ENCODE measurements at regions not wholly inside any gene's neighbourhood (a gene's known extent, or its start where the extent isn't known, plus 50 kb on each side); places are given as distances from the start of the nearest gene placed in this dataset.

- intact Hi-C loops (cut with micrococcal nuclease): loop anchor here (5.0 kb wide), 1 partner anchor 122 kb away; no protein-coding TSS in a partner anchor
These were observed 293.4 kb upstream of the MKLN1 start for GRCh38 chr7:131034166-131034881.

GRCh38 chr7:131035088-131035770 is 292.4 kb upstream of the MKLN1 start:
- intact Hi-C loops (cut with micrococcal nuclease): no loop called here

GRCh38 chr7:131038153-131038552 is 289.5 kb upstream of the MKLN1 start:
- intact Hi-C loops (cut with micrococcal nuclease): no loop called here

- intact Hi-C loops (cut with micrococcal nuclease): no loop called here
These were observed 288.3 kb upstream of the MKLN1 start for GRCh38 chr7:131039355-131039762.

- intact Hi-C loops (cut with micrococcal nuclease): loop anchor here (1.0 to 2.0 kb wide), 4 partner anchors 33 to 143 kb away; no protein-coding TSS in a partner anchor
These were observed 287.8 kb upstream of the MKLN1 start for GRCh38 chr7:131039836-131040235.

GRCh38 chr7:131040467-131040932 is 287.2 kb upstream of the MKLN1 start:
- intact Hi-C loops (cut with micrococcal nuclease): loop anchor here (1.0 to 2.0 kb wide), 4 partner anchors 33 to 143 kb away; no protein-coding TSS in a partner anchor

GRCh38 chr7:131041012-131041695 is 286.5 kb upstream of the MKLN1 start:
- intact Hi-C loops (cut with micrococcal nuclease): loop anchor here (2.0 kb wide), 1 partner anchor 80 kb away; no protein-coding TSS in a partner anchor

- intact Hi-C loops (cut with micrococcal nuclease): no loop called here
These were observed 285.2 kb upstream of the MKLN1 start for GRCh38 chr7:131042269-131043160.

GRCh38 chr7:131045526-131045925 is 282.1 kb upstream of the MKLN1 start:
- intact Hi-C loops (cut with micrococcal nuclease): no loop called here

- intact Hi-C loops (cut with micrococcal nuclease): no loop called here
These were observed 281.4 kb upstream of the MKLN1 start for GRCh38 chr7:131046246-131046645.

GRCh38 chr7:131047651-131048304 is 279.9 kb upstream of the MKLN1 start:
- intact Hi-C loops (cut with micrococcal nuclease): no loop called here

- intact Hi-C loops (cut with micrococcal nuclease): no loop called here
These were observed 276.4 kb upstream of the MKLN1 start for GRCh38 chr7:131051304-131051703.

- intact Hi-C loops (cut with micrococcal nuclease): no loop called here
These were observed 275.3 kb upstream of the MKLN1 start for GRCh38 chr7:131052285-131052904.

- intact Hi-C loops (cut with micrococcal nuclease): loop anchor here (5.0 kb wide), 1 partner anchor 181 kb away; no protein-coding TSS in a partner anchor
These were observed 271.7 kb upstream of the MKLN1 start for GRCh38 chr7:131056007-131056406.

GRCh38 chr7:131057015-131057793 is 270.5 kb upstream of the MKLN1 start:
- intact Hi-C loops (cut with micrococcal nuclease): loop anchor here (1.0 to 5.0 kb wide), 5 partner anchors 12 to 180 kb away; no protein-coding TSS in a partner anchor

GRCh38 chr7:131057794-131058070 is 269.9 kb upstream of the MKLN1 start:
- intact Hi-C loops (cut with micrococcal nuclease): loop anchor here (1.0 to 5.0 kb wide), 5 partner anchors 12 to 180 kb away; no protein-coding TSS in a partner anchor

- intact Hi-C loops (cut with micrococcal nuclease): loop anchor here (5.0 kb wide), 1 partner anchor 179 kb away; no protein-coding TSS in a partner anchor
These were observed 269.0 kb upstream of the MKLN1 start for GRCh38 chr7:131058561-131059288.

- intact Hi-C loops (cut with micrococcal nuclease): loop anchor here (5.0 kb wide), 1 partner anchor 178 kb away; no protein-coding TSS in a partner anchor
These were observed 268.3 kb upstream of the MKLN1 start for GRCh38 chr7:131059401-131059800.
